Fibroblast of pulmonary artery (primary cell): ENCODE measurements at regions not wholly inside any gene's neighbourhood (a gene's known extent, or its start where the extent isn't known, plus 50 kb on each side); places are given as distances from the start of the nearest gene placed in this dataset.

Experiments
- DNase-seq: peaks from one replicate; pipeline ENCODE4 v3.0.0-alpha.2; 2010; ENCODE audit warnings: low read depth
- H3K4me3 ChIP-seq: replicated peaks from 2 replicates; pipeline ENCODE4 v1.5.1; 2011; ENCODE audit warnings: low read depth, mild to moderate bottlenecking, control low read depth, low read length, moderate library complexity
- TF ChIP-seq, protein P1 (sequence below): IDR thresholded peaks from 2 replicates; pipeline ENCODE4 v1.5.1; 2011; ENCODE audit warnings: mild to moderate bottlenecking, control low read depth, low read length, inconsistent platforms; ENCODE audit errors: missing control alignments

DNA sequence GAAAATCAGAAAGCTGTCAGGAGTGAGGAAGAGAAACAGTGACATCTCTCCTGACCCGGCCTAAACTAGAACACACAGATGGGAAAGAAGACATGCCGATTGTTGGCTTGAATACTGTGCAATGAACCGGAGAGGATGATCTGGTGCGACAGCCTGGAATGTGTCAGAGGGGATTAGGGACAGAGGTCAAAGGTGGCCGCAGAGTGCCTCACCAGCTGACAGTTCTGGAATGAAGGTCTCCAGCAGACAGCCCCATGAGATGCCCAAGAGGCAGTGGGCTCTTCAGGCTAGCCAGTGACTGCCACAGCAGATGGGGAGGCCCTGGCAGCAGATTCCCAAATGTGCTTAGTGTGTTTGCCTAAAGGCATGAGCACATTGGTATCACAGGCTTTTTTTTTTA is 623.2 kb downstream of the CDH8 start:
- TF ChIP-seq, protein P1, sequence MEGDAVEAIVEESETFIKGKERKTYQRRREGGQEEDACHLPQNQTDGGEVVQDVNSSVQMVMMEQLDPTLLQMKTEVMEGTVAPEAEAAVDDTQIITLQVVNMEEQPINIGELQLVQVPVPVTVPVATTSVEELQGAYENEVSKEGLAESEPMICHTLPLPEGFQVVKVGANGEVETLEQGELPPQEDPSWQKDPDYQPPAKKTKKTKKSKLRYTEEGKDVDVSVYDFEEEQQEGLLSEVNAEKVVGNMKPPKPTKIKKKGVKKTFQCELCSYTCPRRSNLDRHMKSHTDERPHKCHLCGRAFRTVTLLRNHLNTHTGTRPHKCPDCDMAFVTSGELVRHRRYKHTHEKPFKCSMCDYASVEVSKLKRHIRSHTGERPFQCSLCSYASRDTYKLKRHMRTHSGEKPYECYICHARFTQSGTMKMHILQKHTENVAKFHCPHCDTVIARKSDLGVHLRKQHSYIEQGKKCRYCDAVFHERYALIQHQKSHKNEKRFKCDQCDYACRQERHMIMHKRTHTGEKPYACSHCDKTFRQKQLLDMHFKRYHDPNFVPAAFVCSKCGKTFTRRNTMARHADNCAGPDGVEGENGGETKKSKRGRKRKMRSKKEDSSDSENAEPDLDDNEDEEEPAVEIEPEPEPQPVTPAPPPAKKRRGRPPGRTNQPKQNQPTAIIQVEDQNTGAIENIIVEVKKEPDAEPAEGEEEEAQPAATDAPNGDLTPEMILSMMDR = no peak
- DNase-seq = no peak
- no peak overlapping the region for H3K4me3 ChIP-seq

DNA sequence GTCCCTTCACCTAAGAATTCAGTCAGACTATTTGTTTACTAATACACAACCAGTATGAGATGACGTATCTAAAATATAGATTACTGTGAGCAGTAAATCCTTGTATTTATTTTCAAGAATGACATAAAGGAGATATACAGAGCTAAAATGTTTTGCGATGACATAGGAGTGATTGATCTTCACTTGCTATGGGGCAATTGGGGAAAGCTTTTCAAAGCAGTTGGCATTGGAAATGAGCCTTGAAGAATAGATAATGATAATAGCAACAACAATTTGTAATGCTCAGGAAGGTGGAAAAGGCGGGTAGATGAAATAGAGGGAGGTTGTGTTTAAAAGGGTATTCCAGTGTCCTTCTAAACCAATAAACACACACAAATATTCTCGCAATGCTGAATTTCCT is 623.7 kb downstream of the CDH8 start:
- TF ChIP-seq, protein P1 = no peak
- no peak overlapping the region for H3K4me3 ChIP-seq
- no peak for DNase-seq

DNA sequence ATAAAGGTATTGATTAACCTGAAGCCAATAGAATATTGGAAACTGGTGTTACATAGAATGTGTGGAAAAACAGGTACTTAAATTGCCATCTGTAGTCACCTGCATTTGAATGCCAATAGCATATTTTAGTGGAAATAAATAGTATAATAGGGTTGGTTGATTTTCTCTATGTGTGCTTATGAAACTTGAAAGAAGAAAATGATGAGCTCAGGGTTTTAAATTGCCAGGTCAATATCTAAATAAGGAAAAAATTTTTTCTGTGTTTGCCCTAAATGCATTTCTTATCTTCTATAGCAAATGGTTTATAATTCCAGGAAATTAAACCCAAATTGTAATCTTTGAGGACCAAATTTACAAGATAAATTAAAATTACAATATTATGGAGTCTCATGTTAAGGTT is 626.6 kb downstream of the CDH8 start:
- TF ChIP-seq, protein P1 = no peak

DNA sequence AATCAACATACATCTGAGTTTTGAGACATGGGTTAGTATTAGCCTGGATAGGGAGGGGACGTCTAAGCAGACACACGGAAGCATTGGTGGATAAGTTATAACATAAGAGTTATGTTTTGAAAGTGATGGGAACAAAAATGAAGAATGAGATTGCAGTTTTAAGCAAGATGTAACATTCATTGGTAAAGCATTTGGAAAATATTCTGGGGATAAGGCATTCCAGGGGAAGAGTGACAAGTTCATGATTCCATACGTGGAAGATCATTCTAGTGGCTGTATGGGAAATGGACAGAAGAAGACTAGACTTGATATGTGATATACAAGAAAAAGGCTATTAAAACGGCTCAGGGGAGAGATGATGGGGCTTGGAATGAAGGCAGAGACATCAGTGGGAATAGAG is 632.9 kb downstream of the CDH8 start:
- no peak overlapping the region for H3K4me3 ChIP-seq
- no peak for DNase-seq
- TF ChIP-seq, protein P1 = no peak

More for the DNA sequence above, 626.6 kb downstream of the CDH8 start:
- H3K4me3 ChIP-seq = no peak overlapping the region
- no peak for DNase-seq

DNA sequence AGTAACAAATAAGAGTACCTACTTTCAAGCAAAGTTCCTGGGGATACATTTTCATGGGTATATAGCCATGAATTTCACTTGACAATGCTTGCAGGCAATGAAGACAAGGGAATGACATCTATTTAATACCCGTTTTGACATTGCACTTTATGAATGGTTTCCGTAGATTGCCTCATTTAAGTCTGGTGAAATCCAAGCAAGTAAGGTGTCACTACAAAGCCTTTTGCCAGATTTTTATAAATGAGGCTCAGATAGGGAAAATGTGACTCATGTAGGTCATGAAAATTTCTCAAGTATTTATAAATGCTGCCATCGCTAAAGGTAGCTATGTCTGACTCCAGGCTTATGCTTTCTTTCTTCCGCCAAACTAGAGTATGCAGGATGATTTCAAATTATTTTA is 644.3 kb downstream of the CDH8 start:
- no peak for DNase-seq
- H3K4me3 ChIP-seq = no peak overlapping the region
- TF ChIP-seq, protein P1 = no peak

DNA sequence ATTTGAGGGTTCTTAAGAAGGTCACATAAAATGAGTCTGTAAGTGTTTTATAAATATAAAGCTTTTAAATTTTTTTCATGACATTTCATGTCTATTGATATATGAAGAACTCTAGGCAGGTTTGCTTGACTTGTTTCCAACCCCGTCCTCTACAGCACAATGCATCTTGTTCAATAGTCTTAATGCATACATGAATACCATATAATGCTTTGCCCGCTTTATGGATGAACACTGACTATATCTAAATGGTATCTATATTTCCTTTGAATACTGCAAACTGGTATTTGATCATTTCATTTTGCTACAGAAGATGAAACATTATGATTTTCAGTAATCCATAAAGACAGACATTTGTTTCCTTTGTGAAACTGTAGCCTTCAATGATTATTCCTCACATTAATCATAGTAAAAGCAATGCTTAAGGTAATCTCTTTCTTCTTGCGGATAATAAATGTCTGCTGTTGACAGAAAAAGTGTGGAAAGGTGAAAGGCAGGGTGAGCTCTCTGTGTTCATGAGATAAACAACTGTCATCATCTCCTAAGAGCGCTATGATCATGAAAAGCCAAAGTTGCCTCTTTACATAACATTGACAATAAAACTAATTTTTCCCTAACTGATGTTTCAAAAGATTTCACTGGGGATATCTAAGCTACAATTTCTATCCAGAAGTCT is 645.1 kb downstream of the CDH8 start:
- TF ChIP-seq, protein P1 = no peak
- no peak for DNase-seq
- H3K4me3 ChIP-seq = no peak overlapping the region
